Right lobe of liver (tissue), 6 donors: ENCODE measurements at regions not wholly inside any gene's neighbourhood (a gene's known extent, or its start where the extent isn't known, plus 50 kb on each side); places are given as distances from the start of the nearest gene placed in this dataset.
A peak's percentile ranks its signal among the peaks of the same experiment; 100 is the strongest.
"Not testable (repeated sequence)": the region's sequence is repeated elsewhere in the genome, so short reads cannot be mapped to it uniquely, and the experiment has no call there.

Source experiments
- ATAC-seq, 4 donors: fragments of 200-7000 bp; cut with Tn5 transposase; one replicate each; pipeline ENCODE4 v1.9.1; 2020; ENCODE audit warnings: mild to moderate bottlenecking in 4 of 4, moderate library complexity in 4 of 4
- DNase-seq, 3 donors: peaks; one replicate each; pipeline ENCODE4 v3.0.0-alpha.2; 2020
- H3K27ac ChIP-seq, 3 donors: fragments of 200-600 bp; one replicate each; pipeline ENCODE4 v1.8.0; 2022
- H3K27me3 ChIP-seq, 2 donors: fragments of 200-600 bp; one replicate each; pipeline ENCODE4 v1.8.0; 2022
- H3K36me3 ChIP-seq, 4 donors: fragments of 200-600 bp; sonication (generic) in 1 of 4; one replicate each; pipeline versions ENCODE4 v1.5.1 to v1.8.0; 2017 to 2022; ENCODE audit warnings: control low read depth in 1 of 4
- H3K4me1 ChIP-seq, 4 donors: fragments of 200-600 bp; sonication (generic) in 1 of 4; one replicate each; pipeline versions ENCODE4 v1.5.1 to v1.8.0; 2017 to 2022; ENCODE audit warnings: control low read depth in 1 of 4
- H3K4me3 ChIP-seq, 3 donors: fragments of 200-600 bp; one replicate each; pipeline ENCODE4 v1.8.0; 2022
- H3K9me3 ChIP-seq, 4 donors: fragments of 200-600 bp; sonication (generic) in 1 of 4; one replicate each; pipeline versions ENCODE4 v1.5.1 to v1.8.0; 2017 to 2022; ENCODE audit warnings: control low read depth in 1 of 4
- POLR2A ChIP-seq: fragments of 450-650 bp; IDR thresholded peaks from one replicate; pipeline ENCODE4 v1.6.1; 2017; ENCODE audit warnings: antibody characterized with exemption, mild to moderate bottlenecking
- WGBS: methylation state at CpG from one replicate; pipeline ENCODE4 v1.1.6; 2018; ENCODE audit warnings: low coverage, low lambda C conversion rate; ENCODE audit not compliant: insufficient coverage; ENCODE audit errors: missing lambda C conversion rate; 5-methylcytosine and 5-hydroxymethylcytosine counted together
- intact Hi-C, 2 donors: fragments of 100-400 bp; cut with DNase I; formaldehyde crosslinking; loops; one replicate each; pipeline versions ENCODE4 v1.11.2 to v1.14.1; 2022
- TF ChIP-seq, protein P1 (sequence below), 4 donors: fragments of 200-600 bp in 3 of 4; fragments of 450-650 bp in 1 of 4; IDR thresholded peaks; one replicate each; pipeline versions ENCODE4 v1.5.1 to v1.8.0; 2016 to 2022; ENCODE audit warnings: antibody characterized with exemption in 4 of 4, mild to moderate bottlenecking in 2 of 4
- donor health status: DM: no; HTN: yes; CAD: no.
- donor health status: DM: no; HTN: no; CAD: no.
- donor health status: DM: no; HTN: no; CAD: no.
- donor health status: DM: no; HTN: yes; CAD: no.
- donor health status: DM: no; HTN: yes; CAD: no.

- no peak overlapping the region for H3K27ac ChIP-seq
- DNase-seq, result no peak
- no peak for TF ChIP-seq POLR2A
- TF ChIP-seq, protein P1, sequence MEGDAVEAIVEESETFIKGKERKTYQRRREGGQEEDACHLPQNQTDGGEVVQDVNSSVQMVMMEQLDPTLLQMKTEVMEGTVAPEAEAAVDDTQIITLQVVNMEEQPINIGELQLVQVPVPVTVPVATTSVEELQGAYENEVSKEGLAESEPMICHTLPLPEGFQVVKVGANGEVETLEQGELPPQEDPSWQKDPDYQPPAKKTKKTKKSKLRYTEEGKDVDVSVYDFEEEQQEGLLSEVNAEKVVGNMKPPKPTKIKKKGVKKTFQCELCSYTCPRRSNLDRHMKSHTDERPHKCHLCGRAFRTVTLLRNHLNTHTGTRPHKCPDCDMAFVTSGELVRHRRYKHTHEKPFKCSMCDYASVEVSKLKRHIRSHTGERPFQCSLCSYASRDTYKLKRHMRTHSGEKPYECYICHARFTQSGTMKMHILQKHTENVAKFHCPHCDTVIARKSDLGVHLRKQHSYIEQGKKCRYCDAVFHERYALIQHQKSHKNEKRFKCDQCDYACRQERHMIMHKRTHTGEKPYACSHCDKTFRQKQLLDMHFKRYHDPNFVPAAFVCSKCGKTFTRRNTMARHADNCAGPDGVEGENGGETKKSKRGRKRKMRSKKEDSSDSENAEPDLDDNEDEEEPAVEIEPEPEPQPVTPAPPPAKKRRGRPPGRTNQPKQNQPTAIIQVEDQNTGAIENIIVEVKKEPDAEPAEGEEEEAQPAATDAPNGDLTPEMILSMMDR (IDR thresholded peaks at IDR 0.05), result no peak
- no peaks in the 10 kb centered on the region for H3K27me3 ChIP-seq
- no peaks in the 10 kb centered on the region for H3K36me3 ChIP-seq
- no peak overlapping the region for H3K4me3 ChIP-seq
- WGBS, result 32% methylated on average over 4 of the region's 4 CpGs
- no peak for ATAC-seq
- no peaks in the 10 kb centered on the region for H3K9me3 ChIP-seq
- no peaks in the 10 kb centered on the region for H3K4me1 ChIP-seq
- intact Hi-C loops, result no loop called here
These were observed 182.8 kb downstream of the ZWINT start for GRCh38 chr10:56178210-56178609.

DNA sequence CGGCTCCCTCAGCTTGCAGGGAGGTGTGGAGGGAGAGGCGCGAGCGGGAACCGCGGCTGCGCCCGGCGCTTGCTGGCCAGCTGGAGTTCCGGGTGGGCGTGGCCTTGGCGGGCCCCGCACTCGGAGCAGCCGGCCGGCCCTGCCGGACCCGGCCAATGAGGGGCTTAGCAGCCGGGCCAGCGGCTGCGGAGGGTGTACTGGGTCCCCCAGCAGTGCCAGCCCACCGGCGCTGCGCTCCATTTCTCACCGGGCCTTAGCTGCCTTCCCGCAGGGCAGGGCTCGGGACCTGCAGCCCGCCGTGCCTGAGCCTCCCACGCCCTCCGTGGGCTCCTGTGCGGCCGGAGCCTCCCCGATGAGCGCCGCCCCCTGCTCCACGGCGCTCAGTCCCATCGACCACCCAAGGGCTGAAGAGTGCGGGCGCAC lies 206.0 kb downstream of the ZWINT start:
- H3K27ac ChIP-seq, ATAC-seq, H3K4me1 ChIP-seq, H3K27me3 ChIP-seq, intact Hi-C loops, H3K9me3 ChIP-seq, DNase-seq, H3K36me3 ChIP-seq, H3K4me3 ChIP-seq: not testable (repeated sequence)
- WGBS, result 80% methylated on average over 1 of the region's 41 CpGs

GRCh38 chr10:56146806-56147205 lies 214.3 kb downstream of the ZWINT start:
- Histone ChIP-seq H3K4me3 (no peak overlapping the region), H3K27me3 (no peaks in the 10 kb centered on the region), H3K4me1 (no peaks in the 10 kb centered on the region), H3K9me3 (no peaks in the 10 kb centered on the region), H3K36me3 (no peaks in the 10 kb centered on the region), H3K27ac (no peak overlapping the region)
- no peak for DNase-seq
- 72% methylated on average over 2 of the region's 2 CpGs for WGBS
- ATAC-seq, result no peak
- TF ChIP-seq, protein P1 (IDR thresholded peaks at IDR 0.05), result no peak
- no peak for TF ChIP-seq POLR2A
- intact Hi-C loops, result no loop called here

DNA sequence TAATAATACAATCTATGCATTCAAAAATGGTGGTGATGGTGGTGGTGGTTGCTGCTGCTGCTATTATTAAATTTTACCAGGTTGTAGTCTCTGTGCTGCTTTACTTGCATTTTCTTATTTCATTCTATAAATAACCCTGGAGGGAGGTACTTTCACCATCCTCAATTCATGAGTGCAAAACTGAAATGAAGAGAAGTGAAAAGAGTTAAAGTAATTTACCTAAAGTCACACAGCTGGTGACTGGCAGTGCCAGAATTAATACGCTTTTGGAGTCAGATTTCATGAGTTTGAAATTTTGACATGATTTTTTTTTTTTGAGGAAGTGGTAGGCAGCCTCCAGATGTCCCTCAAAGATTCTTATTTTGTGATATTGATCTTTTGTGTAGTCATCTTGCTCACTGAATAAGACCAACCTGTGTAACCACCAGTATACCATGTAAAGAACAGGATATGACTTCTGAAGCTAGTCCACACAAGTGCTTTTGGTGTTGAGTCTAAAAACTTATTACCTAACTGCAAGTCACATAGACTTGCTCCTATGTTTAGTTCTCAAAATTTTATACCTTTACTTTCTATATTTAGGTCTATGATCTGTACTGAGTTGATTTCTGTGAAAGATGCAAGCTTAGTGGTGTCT lies 218.8 kb downstream of the ZWINT start:
- intact Hi-C loops, result no loop called here
- TF ChIP-seq, protein P1 (IDR thresholded peaks at IDR 0.05), result no peak
- TF ChIP-seq POLR2A, result no peak
- Histone ChIP-seq H3K36me3 (no peaks in the 10 kb centered on the region), H3K27me3 (no peaks in the 10 kb centered on the region), H3K4me3 (no peak overlapping the region), H3K4me1 (peaks cover 0 to 7% (median 0%) of the 10 kb centered on the region in 4 donors), H3K9me3 (no peaks in the 10 kb centered on the region), H3K27ac (no peak overlapping the region)
- 80% methylated on average over 1 of the region's 1 CpG for WGBS
- ATAC-seq (no peak), DNase-seq (no peak)

- DNase-seq (no peak), ATAC-seq (peak; percentile 62 to 90 (median 74))
- TF ChIP-seq, protein P1 (IDR thresholded peaks at IDR 0.05), result no peak
- Histone ChIP-seq H3K4me1 (peaks cover 0 to 7% (median 0%) of the 10 kb centered on the region in 4 donors), H3K27ac (no peak overlapping the region), H3K4me3 (no peak overlapping the region), H3K36me3 (no peaks in the 10 kb centered on the region), H3K27me3 (no peaks in the 10 kb centered on the region), H3K9me3 (no peaks in the 10 kb centered on the region)
- intact Hi-C loops, result no loop called here
- WGBS, result 18% methylated on average over 4 of the region's 4 CpGs
These were observed 221.7 kb downstream of the ZWINT start for GRCh38 chr10:56139405-56139804.
